ENCODE measurements at regions not wholly inside any gene's neighbourhood (a gene's known extent, or its start where the extent isn't known, plus 50 kb on each side); places are given as distances from the start of the nearest gene placed in this dataset.

GRCh38 chr9:104980039-104980654 lies 52.2 kb upstream of the ABCA1 start:
- H3K4me1 ChIP-seq = peaks cover 0 to 14% (median 4%) of the 10 kb centered on the region in 6 donors
- intact Hi-C loops (cut with DNase I; ENCODE audit: low total_unique reads) = no loop called here
- no peaks in the 10 kb centered on the region for H3K27me3 ChIP-seq (replicated peaks in 1 of 7)
- no peak for TF ChIP-seq CTCF (IDR thresholded peaks at IDR 0.05 in 8 of 11, conservative IDR thresholded peaks at IDR 0.05 in 3 of 11)
- TF ChIP-seq POLR2AphosphoS5 (IDR thresholded peaks at IDR 0.05) = no peak
- no peak for TF ChIP-seq POLR2A (IDR thresholded peaks at IDR 0.05)
- H3K27ac ChIP-seq = no peak overlapping the region
- no peak overlapping the region for H3K4me3 ChIP-seq
- H3K9me3 ChIP-seq = no peaks in the 10 kb centered on the region
- 80 to 86% (median 84%) methylated on average over 5 of the region's 5 CpGs for WGBS, 5 donors
- H3K36me3 ChIP-seq = no peaks in the 10 kb centered on the region
- DNase-seq = no peak

GRCh38 chr9:104981543-104982129 lies 53.7 kb upstream of the ABCA1 start:
- Histone ChIP-seq H3K27me3 (replicated peaks in 1 of 7) (no peaks in the 10 kb centered on the region), H3K4me3 (no peak overlapping the region), H3K9me3 (no peaks in the 10 kb centered on the region), H3K36me3 (no peaks in the 10 kb centered on the region), H3K27ac (no peak overlapping the region), H3K4me1 (peaks cover 0 to 14% (median 4%) of the 10 kb centered on the region in 6 donors)
- intact Hi-C loops (cut with DNase I; ENCODE audit: low total_unique reads) = no loop called here
- TF ChIP-seq POLR2A (IDR thresholded peaks at IDR 0.05) (no peak), CTCF (IDR thresholded peaks at IDR 0.05 in 8 of 11, conservative IDR thresholded peaks at IDR 0.05 in 3 of 11) (no peak), POLR2AphosphoS5 (IDR thresholded peaks at IDR 0.05) (no peak)
- WGBS, 5 donors = 91 to 95% (median 93%) methylated on average over 8 of the region's 8 CpGs
- DNase-seq = no peak

GRCh38 chr9:104982543-104982942 lies 54.6 kb upstream of the ABCA1 start:
- no peaks in the 10 kb centered on the region for H3K27me3 ChIP-seq (replicated peaks in 1 of 7)
- WGBS, 5 donors = 60 to 77% (median 66%) methylated on average over 3 of the region's 3 CpGs
- TF ChIP-seq POLR2A (IDR thresholded peaks at IDR 0.05) (no peak), CTCF (IDR thresholded peaks at IDR 0.05 in 8 of 11, conservative IDR thresholded peaks at IDR 0.05 in 3 of 11) (no peak), POLR2AphosphoS5 (IDR thresholded peaks at IDR 0.05) (no peak)
- no peaks in the 10 kb centered on the region for H3K9me3 ChIP-seq
- H3K36me3 ChIP-seq = no peaks in the 10 kb centered on the region
- DNase-seq = no peak
- intact Hi-C loops (cut with DNase I; ENCODE audit: low total_unique reads) = no loop called here
- H3K4me3 ChIP-seq = no peak overlapping the region
- peaks cover 0 to 14% (median 4%) of the 10 kb centered on the region in 6 donors for H3K4me1 ChIP-seq
- H3K27ac ChIP-seq = no peak overlapping the region

- 67 to 86% (median 82%) methylated on average over 3 of the region's 3 CpGs for WGBS, 5 donors
- no peaks in the 10 kb centered on the region for H3K36me3 ChIP-seq
- H3K27ac ChIP-seq = no peak overlapping the region
- no peaks in the 10 kb centered on the region for H3K9me3 ChIP-seq
- DNase-seq = no peak
- intact Hi-C loops (cut with DNase I; ENCODE audit: low total_unique reads) = no loop called here
- H3K4me3 ChIP-seq = no peak overlapping the region
- H3K4me1 ChIP-seq = peaks cover 0 to 14% (median 4%) of the 10 kb centered on the region in 6 donors
- no peaks in the 10 kb centered on the region for H3K27me3 ChIP-seq (replicated peaks in 1 of 7)
- TF ChIP-seq POLR2AphosphoS5 (IDR thresholded peaks at IDR 0.05) (no peak), POLR2A (IDR thresholded peaks at IDR 0.05) (no peak), CTCF (IDR thresholded peaks at IDR 0.05 in 8 of 11, conservative IDR thresholded peaks at IDR 0.05 in 3 of 11) (no peak)
Measured at GRCh38 chr9:104983491-104983890, 55.5 kb upstream of the ABCA1 start.
